GM23338 (cell line): ENCODE measurements at regions not wholly inside any gene's neighbourhood (a gene's known extent, or its start where the extent isn't known, plus 50 kb on each side); places are given as distances from the start of the nearest gene placed in this dataset.

Source experiments
- ATAC-seq: fragments of 200-7000 bp; cut with Tn5 transposase; 3 replicates; pipeline ENCODE4 v1.9.1; 2020
- DNase-seq: peaks from one replicate; pipeline ENCODE4 v3.0.0-alpha.2; 2015; ENCODE audit warnings: low spot score
- H2AFZ ChIP-seq: fragments of 200-600 bp; sonication (generic); 2 replicates; pipeline ENCODE4 v1.8.0; 2016; ENCODE audit warnings: antibody characterized with exemption, mild to moderate bottlenecking, moderate library complexity
- H3F3A ChIP-seq: fragments of 200-600 bp; sonication (generic); replicated peaks from 2 replicates; pipeline ENCODE4 v1.8.0; 2017; ENCODE audit warnings: antibody characterized with exemption, mixed run types, low read depth
- H3K27ac ChIP-seq: fragments of 200-600 bp; sonication (generic); 2 replicates; pipeline ENCODE4 v1.6.1; 2016; ENCODE audit warnings: low read depth
- H3K27me3 ChIP-seq: fragments of 200-600 bp; sonication (generic); 2 replicates; pipeline ENCODE4 v1.8.0; 2016; ENCODE audit warnings: mild to moderate bottlenecking, mixed run types, moderate library complexity; ENCODE audit not compliant: insufficient read depth
- H3K36me3 ChIP-seq: fragments of 200-600 bp; sonication (generic); 2 replicates; pipeline ENCODE4 v1.8.0; 2016; ENCODE audit warnings: mild to moderate bottlenecking; ENCODE audit not compliant: insufficient read depth
- H3K4me1 ChIP-seq: fragments of 200-600 bp; sonication (generic); 2 replicates; pipeline ENCODE4 v1.8.0; 2016; ENCODE audit warnings: mild to moderate bottlenecking, moderate library complexity; ENCODE audit not compliant: insufficient read depth
- H3K4me2 ChIP-seq: fragments of 200-600 bp; sonication (generic); 2 replicates; pipeline ENCODE4 v1.7.1; 2017; ENCODE audit warnings: mixed run types
- H3K4me3 ChIP-seq: fragments of 200-600 bp; sonication (generic); 2 replicates; pipeline ENCODE4 v1.6.1; 2016; ENCODE audit warnings: mixed run types
- H3K79me2 ChIP-seq: fragments of 200-600 bp; sonication (generic); replicated peaks from 2 replicates; pipeline ENCODE4 v1.8.0; 2017; ENCODE audit warnings: mild to moderate bottlenecking; ENCODE audit not compliant: insufficient read depth
- H3K9me2 ChIP-seq: fragments of 200-600 bp; sonication (generic); 2 replicates; pipeline ENCODE4 v1.8.0; 2017; ENCODE audit not compliant: insufficient read depth
- H4K20me1 ChIP-seq: fragments of 200-600 bp; sonication (generic); replicated peaks from 2 replicates; pipeline ENCODE4 v1.8.0; 2017; ENCODE audit warnings: mild to moderate bottlenecking; ENCODE audit not compliant: insufficient read depth
- H3K27ac Mint-ChIP-seq: 2 replicates; pipeline ENCODE4 v1.8.0; 2020; ENCODE audit warnings: inconsistent platforms, mild to moderate bottlenecking, moderate library complexity, mixed read lengths
- H3K27me3 Mint-ChIP-seq: 3 replicates; pipeline ENCODE4 v1.8.0; 2022; ENCODE audit warnings: low read depth, mild to moderate bottlenecking, moderate library complexity, mixed read lengths, inconsistent platforms; ENCODE audit not compliant: insufficient read depth, poor library complexity
- H3K36me3 Mint-ChIP-seq: 3 replicates; pipeline ENCODE4 v1.8.0; 2021; ENCODE audit warnings: low read depth, mild to moderate bottlenecking, inconsistent platforms, moderate library complexity, mixed read lengths
- H3K4me1 Mint-ChIP-seq: 3 replicates; pipeline ENCODE4 v1.8.0; 2020; ENCODE audit warnings: mild to moderate bottlenecking, inconsistent platforms, mixed read lengths
- H3K4me3 Mint-ChIP-seq: 3 replicates; pipeline ENCODE4 v1.8.0; 2021; ENCODE audit warnings: moderate library complexity, mild to moderate bottlenecking, inconsistent platforms, mixed read lengths
- H3K9me3 Mint-ChIP-seq: 3 replicates; pipeline ENCODE4 v1.8.0; 2020; ENCODE audit warnings: moderate library complexity, mild to moderate bottlenecking, inconsistent platforms, mixed read lengths
- CREB1 ChIP-seq: fragments of 250-450 bp; sonication (Bioruptor Pico); IDR thresholded peaks from 2 replicates; pipeline ENCODE4 v1.5.0; 2020; ENCODE audit warnings: low read depth, mild to moderate bottlenecking, moderate library complexity
- EZH2 ChIP-seq: fragments of 200-600 bp; sonication (generic); IDR thresholded peaks from one replicate; pipeline ENCODE4 v1.8.0; 2017; ENCODE audit warnings: antibody characterized with exemption, mild to moderate bottlenecking, low read depth; ENCODE audit not compliant: unreplicated experiment
- EZH2phosphoT487 ChIP-seq: fragments of 200-600 bp; sonication (generic); IDR thresholded peaks from one replicate; pipeline ENCODE4 v1.8.1; 2018; ENCODE audit warnings: antibody characterized with exemption; ENCODE audit not compliant: unreplicated experiment
- JUNB ChIP-seq: IDR thresholded peaks from one replicate; pipeline ENCODE4 v1.6.1; 2016; ENCODE audit warnings: antibody characterized with exemption; ENCODE audit not compliant: unreplicated experiment
- POLR2AphosphoS5 ChIP-seq: IDR thresholded peaks from 2 replicates; pipeline ENCODE4 v1.6.1; 2016; ENCODE audit warnings: antibody characterized with exemption, low read depth
- STAT1 ChIP-seq: IDR thresholded peaks from one replicate; pipeline ENCODE4 v1.6.1; 2016; ENCODE audit warnings: antibody characterized with exemption; ENCODE audit not compliant: unreplicated experiment
- ZNF114 ChIP-seq: fragments of 250-450 bp; sonication (Bioruptor Pico); IDR thresholded peaks from 2 replicates; pipeline ENCODE4 v1.5.0; 2020; ENCODE audit warnings: mild to moderate bottlenecking, moderate library complexity
- TF ChIP-seq, protein P1 (sequence below): IDR thresholded peaks from one replicate; pipeline ENCODE4 v1.6.1; 2018; ENCODE audit warnings: antibody characterized with exemption; ENCODE audit not compliant: unreplicated experiment
- TF ChIP-seq, protein P2 (sequence below): fragments of 250-450 bp; sonication (Bioruptor Pico); IDR thresholded peaks from 2 replicates; pipeline ENCODE4 v1.5.0; 2020; ENCODE audit warnings: mild to moderate bottlenecking, moderate library complexity
- TF ChIP-seq, protein P3 (sequence below), 2 experiments: fragments of 200-600 bp in 1 of 2; sonication (generic) in 1 of 2; conservative IDR thresholded peaks; 2 replicates each; pipeline versions ENCODE4 v1.5.1 to v1.6.1; 2016 to 2017; ENCODE audit warnings: antibody characterized with exemption in 2 of 2, low read depth in 2 of 2, mild to moderate bottlenecking in 2 of 2, moderate library complexity in 1 of 2

DNA sequence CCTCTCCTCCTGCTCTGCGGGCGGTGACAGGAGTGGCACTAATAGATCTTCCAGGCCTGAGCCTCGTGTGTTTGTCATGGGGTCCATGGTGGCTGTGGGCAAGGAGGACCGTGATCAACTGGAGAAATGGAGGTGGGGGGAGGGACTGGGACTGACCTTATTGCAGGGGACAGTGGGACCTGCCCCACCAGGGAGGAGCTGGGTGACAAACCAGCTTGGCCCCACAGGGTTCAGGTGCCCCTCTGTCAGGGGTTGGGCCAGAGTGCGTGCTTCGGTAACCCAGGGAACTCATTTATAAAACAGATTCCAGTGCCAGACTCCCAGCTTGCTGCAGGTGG is 366.5 kb downstream of the BCOR start (continued):
- TF ChIP-seq POLR2AphosphoS5 = no peak
- TF ChIP-seq CREB1 (CRISPR knock-in tag) = no peak
- TF ChIP-seq, protein P1, sequence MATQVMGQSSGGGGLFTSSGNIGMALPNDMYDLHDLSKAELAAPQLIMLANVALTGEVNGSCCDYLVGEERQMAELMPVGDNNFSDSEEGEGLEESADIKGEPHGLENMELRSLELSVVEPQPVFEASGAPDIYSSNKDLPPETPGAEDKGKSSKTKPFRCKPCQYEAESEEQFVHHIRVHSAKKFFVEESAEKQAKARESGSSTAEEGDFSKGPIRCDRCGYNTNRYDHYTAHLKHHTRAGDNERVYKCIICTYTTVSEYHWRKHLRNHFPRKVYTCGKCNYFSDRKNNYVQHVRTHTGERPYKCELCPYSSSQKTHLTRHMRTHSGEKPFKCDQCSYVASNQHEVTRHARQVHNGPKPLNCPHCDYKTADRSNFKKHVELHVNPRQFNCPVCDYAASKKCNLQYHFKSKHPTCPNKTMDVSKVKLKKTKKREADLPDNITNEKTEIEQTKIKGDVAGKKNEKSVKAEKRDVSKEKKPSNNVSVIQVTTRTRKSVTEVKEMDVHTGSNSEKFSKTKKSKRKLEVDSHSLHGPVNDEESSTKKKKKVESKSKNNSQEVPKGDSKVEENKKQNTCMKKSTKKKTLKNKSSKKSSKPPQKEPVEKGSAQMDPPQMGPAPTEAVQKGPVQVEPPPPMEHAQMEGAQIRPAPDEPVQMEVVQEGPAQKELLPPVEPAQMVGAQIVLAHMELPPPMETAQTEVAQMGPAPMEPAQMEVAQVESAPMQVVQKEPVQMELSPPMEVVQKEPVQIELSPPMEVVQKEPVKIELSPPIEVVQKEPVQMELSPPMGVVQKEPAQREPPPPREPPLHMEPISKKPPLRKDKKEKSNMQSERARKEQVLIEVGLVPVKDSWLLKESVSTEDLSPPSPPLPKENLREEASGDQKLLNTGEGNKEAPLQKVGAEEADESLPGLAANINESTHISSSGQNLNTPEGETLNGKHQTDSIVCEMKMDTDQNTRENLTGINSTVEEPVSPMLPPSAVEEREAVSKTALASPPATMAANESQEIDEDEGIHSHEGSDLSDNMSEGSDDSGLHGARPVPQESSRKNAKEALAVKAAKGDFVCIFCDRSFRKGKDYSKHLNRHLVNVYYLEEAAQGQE = no peak

DNA sequence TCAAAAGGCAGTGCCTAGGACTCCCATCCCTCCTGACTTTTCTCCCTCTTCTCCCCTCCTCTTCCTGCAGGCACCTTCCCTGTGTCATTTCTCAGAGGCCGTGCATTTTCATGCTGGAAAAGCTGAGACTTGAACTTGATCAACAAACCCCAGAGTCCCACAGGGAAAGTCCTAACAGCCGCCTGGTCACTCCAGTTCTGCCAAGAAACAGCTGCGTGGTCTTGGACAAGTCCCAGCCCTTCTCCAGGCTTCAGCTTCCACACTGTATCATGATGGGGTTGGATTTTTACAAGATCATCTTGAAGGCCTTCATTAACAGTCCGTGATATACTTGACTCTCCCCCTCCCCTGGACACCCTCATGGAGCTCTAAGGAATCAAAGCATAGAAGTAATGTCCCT is 366.0 kb downstream of the BCOR start:
- Histone ChIP-seq H3K9me2 (no peaks in the 10 kb centered on the region), H3K4me2 (no peak overlapping the region), H3K27ac (no peak overlapping the region), H3K36me3 (no peaks in the 10 kb centered on the region), H3K27me3 (no peaks in the 10 kb centered on the region), H3K4me3 (no peak overlapping the region), H2AFZ (no peak overlapping the region), H4K20me1 (no peaks in the 10 kb centered on the region), H3K79me2 (no peaks in the 10 kb centered on the region), H3K4me1 (no peaks in the 10 kb centered on the region), H3F3A (no peaks in the 10 kb centered on the region)
- Mint-ChIP-seq H3K36me3 (no peaks in the 10 kb centered on the region), H3K4me1 (peaks cover 12% of the 10 kb centered on the region), H3K27me3 (peaks cover 6% of the 10 kb centered on the region), H3K27ac (no peak overlapping the region), H3K4me3 (no peak overlapping the region), H3K9me3 (no peaks in the 10 kb centered on the region; the same call in 2 of the 3 replicates)
- ATAC-seq = no peak
- DNase-seq = no peak
- no peak for TF ChIP-seq STAT1
- TF ChIP-seq CREB1 (CRISPR knock-in tag) = no peak
- no peak for TF ChIP-seq ZNF114 (CRISPR knock-in tag)
- no peak for TF ChIP-seq EZH2phosphoT487
- TF ChIP-seq POLR2AphosphoS5 = no peak
- TF ChIP-seq, protein P1 = no peak
- TF ChIP-seq, protein P2, sequence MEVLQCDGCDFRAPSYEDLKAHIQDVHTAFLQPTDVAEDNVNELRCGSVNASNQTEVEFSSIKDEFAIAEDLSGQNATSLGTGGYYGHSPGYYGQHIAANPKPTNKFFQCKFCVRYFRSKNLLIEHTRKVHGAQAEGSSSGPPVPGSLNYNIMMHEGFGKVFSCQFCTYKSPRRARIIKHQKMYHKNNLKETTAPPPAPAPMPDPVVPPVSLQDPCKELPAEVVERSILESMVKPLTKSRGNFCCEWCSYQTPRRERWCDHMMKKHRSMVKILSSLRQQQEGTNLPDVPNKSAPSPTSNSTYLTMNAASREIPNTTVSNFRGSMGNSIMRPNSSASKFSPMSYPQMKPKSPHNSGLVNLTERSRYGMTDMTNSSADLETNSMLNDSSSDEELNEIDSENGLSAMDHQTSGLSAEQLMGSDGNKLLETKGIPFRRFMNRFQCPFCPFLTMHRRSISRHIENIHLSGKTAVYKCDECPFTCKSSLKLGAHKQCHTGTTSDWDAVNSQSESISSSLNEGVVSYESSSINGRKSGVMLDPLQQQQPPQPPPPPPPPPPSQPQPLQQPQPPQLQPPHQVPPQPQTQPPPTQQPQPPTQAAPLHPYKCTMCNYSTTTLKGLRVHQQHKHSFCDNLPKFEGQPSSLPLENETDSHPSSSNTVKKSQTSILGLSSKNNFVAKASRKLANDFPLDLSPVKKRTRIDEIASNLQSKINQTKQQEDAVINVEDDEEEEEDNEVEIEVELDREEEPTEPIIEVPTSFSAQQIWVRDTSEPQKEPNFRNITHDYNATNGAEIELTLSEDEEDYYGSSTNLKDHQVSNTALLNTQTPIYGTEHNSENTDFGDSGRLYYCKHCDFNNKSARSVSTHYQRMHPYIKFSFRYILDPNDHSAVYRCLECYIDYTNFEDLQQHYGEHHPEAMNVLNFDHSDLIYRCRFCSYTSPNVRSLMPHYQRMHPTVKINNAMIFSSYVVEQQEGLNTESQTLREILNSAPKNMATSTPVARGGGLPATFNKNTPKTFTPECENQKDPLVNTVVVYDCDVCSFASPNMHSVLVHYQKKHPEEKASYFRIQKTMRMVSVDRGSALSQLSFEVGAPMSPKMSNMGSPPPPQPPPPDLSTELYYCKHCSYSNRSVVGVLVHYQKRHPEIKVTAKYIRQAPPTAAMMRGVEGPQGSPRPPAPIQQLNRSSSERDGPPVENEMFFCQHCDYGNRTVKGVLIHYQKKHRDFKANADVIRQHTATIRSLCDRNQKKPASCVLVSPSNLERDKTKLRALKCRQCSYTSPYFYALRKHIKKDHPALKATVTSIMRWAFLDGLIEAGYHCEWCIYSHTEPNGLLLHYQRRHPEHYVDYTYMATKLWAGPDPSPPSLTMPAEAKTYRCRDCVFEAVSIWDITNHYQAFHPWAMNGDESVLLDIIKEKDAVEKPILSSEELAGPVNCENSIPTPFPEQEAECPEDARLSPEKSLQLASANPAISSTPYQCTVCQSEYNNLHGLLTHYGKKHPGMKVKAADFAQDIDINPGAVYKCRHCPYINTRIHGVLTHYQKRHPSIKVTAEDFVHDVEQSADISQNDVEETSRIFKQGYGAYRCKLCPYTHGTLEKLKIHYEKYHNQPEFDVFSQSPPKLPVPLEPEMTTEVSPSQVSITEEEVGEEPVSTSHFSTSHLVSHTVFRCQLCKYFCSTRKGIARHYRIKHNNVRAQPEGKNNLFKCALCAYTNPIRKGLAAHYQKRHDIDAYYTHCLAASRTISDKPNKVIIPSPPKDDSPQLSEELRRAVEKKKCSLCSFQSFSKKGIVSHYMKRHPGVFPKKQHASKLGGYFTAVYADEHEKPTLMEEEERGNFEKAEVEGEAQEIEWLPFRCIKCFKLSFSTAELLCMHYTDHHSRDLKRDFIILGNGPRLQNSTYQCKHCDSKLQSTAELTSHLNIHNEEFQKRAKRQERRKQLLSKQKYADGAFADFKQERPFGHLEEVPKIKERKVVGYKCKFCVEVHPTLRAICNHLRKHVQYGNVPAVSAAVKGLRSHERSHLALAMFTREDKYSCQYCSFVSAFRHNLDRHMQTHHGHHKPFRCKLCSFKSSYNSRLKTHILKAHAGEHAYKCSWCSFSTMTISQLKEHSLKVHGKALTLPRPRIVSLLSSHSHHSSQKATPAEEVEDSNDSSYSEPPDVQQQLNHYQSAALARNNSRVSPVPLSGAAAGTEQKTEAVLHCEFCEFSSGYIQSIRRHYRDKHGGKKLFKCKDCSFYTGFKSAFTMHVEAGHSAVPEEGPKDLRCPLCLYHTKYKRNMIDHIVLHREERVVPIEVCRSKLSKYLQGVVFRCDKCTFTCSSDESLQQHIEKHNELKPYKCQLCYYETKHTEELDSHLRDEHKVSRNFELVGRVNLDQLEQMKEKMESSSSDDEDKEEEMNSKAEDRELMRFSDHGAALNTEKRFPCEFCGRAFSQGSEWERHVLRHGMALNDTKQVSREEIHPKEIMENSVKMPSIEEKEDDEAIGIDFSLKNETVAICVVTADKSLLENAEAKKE (CRISPR knock-in tag) = no peak
- no peak for TF ChIP-seq JUNB
- TF ChIP-seq, protein P3, sequence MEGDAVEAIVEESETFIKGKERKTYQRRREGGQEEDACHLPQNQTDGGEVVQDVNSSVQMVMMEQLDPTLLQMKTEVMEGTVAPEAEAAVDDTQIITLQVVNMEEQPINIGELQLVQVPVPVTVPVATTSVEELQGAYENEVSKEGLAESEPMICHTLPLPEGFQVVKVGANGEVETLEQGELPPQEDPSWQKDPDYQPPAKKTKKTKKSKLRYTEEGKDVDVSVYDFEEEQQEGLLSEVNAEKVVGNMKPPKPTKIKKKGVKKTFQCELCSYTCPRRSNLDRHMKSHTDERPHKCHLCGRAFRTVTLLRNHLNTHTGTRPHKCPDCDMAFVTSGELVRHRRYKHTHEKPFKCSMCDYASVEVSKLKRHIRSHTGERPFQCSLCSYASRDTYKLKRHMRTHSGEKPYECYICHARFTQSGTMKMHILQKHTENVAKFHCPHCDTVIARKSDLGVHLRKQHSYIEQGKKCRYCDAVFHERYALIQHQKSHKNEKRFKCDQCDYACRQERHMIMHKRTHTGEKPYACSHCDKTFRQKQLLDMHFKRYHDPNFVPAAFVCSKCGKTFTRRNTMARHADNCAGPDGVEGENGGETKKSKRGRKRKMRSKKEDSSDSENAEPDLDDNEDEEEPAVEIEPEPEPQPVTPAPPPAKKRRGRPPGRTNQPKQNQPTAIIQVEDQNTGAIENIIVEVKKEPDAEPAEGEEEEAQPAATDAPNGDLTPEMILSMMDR (conservative IDR thresholded peaks at IDR 0.05; ENCODE audit: low read depth in 2 of 2) = no peak
- no peak for TF ChIP-seq EZH2
